D721Med (cell line): ENCODE measurements at regions not wholly inside any gene's neighbourhood (a gene's known extent, or its start where the extent isn't known, plus 50 kb on each side); places are given as distances from the start of the nearest gene placed in this dataset.
"Not testable (repeated sequence)": the region's sequence is repeated elsewhere in the genome, so short reads cannot be mapped to it uniquely, and the experiment has no call there.

ENCODE experiments used
- DNase-seq: peaks from one replicate; pipeline ENCODE4 v3.0.0; 2011; ENCODE audit warnings: low spot score; ENCODE audit not compliant: insufficient read length
- FAIRE-seq: peaks from 2 replicates; lab custom pipeline; 2011; peaks lifted over from hg19 to GRCh38; lab: Jason Lieb, UNC
- TF ChIP-seq, protein P1 (sequence below): IDR thresholded peaks from 2 replicates; pipeline ENCODE4 v1.5.1; 2012; ENCODE audit warnings: mild to moderate bottlenecking, control low read depth; ENCODE audit not compliant: insufficient read depth; ENCODE audit errors: missing control alignments

DNA sequence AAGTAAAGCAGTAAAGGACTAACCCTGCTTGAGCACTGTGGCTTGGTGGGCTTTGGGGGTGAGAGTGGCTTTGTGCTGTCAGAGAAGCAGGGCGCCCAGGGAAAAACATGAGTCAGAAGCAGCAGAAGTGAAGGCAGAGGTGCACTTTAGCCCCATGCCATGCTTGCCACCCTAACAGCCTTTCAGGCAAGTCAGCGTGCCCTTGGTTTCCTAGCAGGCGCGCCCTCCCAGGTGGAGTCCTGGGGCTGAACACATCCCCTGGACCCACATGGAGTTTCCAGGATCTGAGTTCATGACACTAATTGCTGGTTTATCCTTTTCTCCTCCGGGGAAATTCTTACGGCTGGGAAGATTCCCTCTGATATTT lies 106.6 kb downstream of the TLR5 start:
- FAIRE-seq (no peak), DNase-seq (no peak)
- TF ChIP-seq, protein P1, sequence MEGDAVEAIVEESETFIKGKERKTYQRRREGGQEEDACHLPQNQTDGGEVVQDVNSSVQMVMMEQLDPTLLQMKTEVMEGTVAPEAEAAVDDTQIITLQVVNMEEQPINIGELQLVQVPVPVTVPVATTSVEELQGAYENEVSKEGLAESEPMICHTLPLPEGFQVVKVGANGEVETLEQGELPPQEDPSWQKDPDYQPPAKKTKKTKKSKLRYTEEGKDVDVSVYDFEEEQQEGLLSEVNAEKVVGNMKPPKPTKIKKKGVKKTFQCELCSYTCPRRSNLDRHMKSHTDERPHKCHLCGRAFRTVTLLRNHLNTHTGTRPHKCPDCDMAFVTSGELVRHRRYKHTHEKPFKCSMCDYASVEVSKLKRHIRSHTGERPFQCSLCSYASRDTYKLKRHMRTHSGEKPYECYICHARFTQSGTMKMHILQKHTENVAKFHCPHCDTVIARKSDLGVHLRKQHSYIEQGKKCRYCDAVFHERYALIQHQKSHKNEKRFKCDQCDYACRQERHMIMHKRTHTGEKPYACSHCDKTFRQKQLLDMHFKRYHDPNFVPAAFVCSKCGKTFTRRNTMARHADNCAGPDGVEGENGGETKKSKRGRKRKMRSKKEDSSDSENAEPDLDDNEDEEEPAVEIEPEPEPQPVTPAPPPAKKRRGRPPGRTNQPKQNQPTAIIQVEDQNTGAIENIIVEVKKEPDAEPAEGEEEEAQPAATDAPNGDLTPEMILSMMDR: no peak

GRCh38 chr1:223037845-223038244 lies 105.2 kb downstream of the TLR5 start:
- FAIRE-seq: no peak
- TF ChIP-seq, protein P1: no peak

DNA sequence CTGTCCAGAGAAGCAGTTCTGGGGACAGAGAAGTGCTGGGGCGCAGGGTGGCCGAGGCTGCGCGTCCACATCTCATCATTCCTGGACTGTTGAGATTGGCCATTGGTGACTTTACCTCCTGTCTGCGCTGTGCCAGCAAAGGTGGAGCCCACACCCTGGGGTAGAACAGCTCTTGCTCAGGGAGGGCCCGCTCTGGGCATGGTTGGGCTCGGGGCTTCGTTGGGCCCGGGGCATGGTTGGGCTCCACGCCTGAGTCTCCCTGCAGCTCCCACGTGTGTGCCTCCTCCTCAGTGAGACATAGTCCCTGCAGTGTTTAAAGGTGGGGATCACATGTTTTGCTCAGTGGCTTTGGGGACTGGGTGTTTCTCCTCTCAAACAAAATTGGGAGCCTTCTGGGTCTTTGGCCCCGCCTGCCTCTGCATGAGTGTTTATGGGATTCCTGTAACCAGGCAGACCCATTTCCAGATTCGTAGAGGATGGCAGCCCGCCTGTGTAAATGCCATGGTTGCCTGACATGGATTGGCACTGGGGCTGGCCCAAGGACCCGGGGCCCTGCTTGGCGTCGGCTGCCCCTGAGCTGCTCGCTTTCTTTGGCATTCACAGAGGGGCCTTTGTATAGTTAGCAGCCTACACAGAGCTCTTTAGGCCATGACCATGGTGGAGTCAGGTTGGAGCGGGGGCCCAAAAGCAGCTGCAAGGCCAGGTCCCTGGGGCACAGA lies 104.6 kb downstream of the TLR5 start:
- FAIRE-seq (no peak), DNase-seq (no peak)
- TF ChIP-seq, protein P1: no peak

More at GRCh38 chr1:223037845-223038244, 105.2 kb downstream of the TLR5 start:
- DNase-seq: no peak

DNA sequence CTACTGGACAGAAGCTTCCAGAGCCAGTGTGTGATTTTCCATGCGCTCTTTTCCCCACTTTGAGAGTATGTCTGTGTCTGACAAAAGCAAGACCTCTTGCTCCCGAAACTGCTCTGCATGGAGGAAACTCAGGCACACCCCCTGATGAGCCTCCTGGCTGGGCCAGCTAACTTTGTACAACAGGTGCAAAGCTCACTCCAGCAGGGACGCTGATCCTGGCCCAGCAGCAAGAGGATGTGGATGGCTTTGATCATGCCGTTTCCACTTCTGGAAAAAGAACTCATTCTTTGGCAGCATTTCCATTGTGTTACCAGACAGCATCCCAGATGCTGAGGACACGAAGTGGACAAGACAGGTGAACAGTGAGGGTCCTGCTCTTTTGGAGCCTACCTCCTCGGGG lies 103.1 kb downstream of the TLR5 start:
- DNase-seq: no peak
- no peak for FAIRE-seq
- TF ChIP-seq, protein P1: no peak

- DNase-seq (no peak), FAIRE-seq (no peak)
- TF ChIP-seq, protein P1: no peak
Measured at GRCh38 chr1:223041481-223041880, 101.6 kb downstream of the TLR5 start.

- DNase-seq (no peak), FAIRE-seq (no peak)
- TF ChIP-seq, protein P1: no peak
Measured at GRCh38 chr1:223045164-223045957, 97.7 kb downstream of the TLR5 start.

- DNase-seq (no peak), FAIRE-seq (no peak)
- TF ChIP-seq, protein P1: no peak
Measured at GRCh38 chr1:223046011-223046410, 97.0 kb downstream of the TLR5 start.

DNA sequence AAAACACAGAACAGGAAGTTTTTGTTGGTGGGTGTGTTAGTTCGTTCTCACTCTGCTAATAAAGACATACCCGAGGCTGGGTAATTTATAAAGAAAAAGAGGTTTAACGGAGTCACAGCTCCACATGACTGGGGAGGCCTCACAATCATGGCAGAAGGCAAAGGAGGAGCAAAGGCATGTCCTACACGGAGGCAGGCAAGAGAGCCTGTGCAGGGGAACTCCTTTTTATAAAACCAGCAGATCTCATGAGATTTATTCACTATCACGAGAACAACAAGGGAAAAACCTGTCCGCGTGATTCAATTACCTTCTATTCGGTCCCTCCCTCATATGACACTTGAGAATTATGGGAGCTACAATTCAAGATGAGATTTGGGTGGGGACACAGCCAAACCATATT lies 96.6 kb downstream of the TLR5 start:
- not testable (repeated sequence) for FAIRE-seq, DNase-seq
